SK-N-SH (cell line): ENCODE measurements at regions not wholly inside any gene's neighbourhood (a gene's known extent, or its start where the extent isn't known, plus 50 kb on each side); places are given as distances from the start of the nearest gene placed in this dataset.

Experiments
- CTCF ChIA-PET: fragments of 300-600, 350-600 bp; formaldehyde crosslinking; extraction: SDS; loops from one replicate; lab custom pipeline; 2021; lab: Yijun Ruan, JAX
- POLR2A ChIA-PET: fragments of 350-600 bp; sonication (Branson Sonifier 250); formaldehyde crosslinking; extraction: SDS; loops from one replicate; lab custom pipeline; 2020; ENCODE audit warnings: antibody characterized with exemption, inconsistent platforms; lab: Yijun Ruan, JAX
- DNase-seq: peaks from one replicate; pipeline ENCODE4 v3.0.0; 2012
- H2AFZ ChIP-seq: fragments of 200-600 bp; sonication (generic); 2 replicates; pipeline ENCODE4 v1.8.1; 2016; ENCODE audit warnings: antibody characterized with exemption, mild to moderate bottlenecking, low read depth
- H3F3A ChIP-seq: fragments of 200-600 bp; sonication (generic); replicated peaks from 2 replicates; pipeline ENCODE3; 2016; ENCODE audit warnings: antibody characterized with exemption, mild to moderate bottlenecking; ENCODE audit not compliant: insufficient read depth
- H3K27ac ChIP-seq, 2 experiments: fragments of 200-500 bp in 1 of 2; fragments of 200-600 bp in 1 of 2; sonication (Bioruptor generic) in 1 of 2; sonication (generic), shearing (Covaris generic) in 1 of 2; 2 replicates each; pipeline versions ENCODE4 v1.5.1 to v1.6.1; 2014 to 2016; ENCODE audit warnings: low read depth in 2 of 2, inconsistent platforms in 1 of 2, low read length in 1 of 2, mild to moderate bottlenecking in 1 of 2, mixed read lengths in 1 of 2
- H3K27me3 ChIP-seq: fragments of 200-600 bp; sonication (generic), shearing (Covaris generic); 2 replicates; pipeline ENCODE4 v1.6.1; 2016; ENCODE audit warnings: mixed run types; ENCODE audit not compliant: insufficient read depth
- H3K36me3 ChIP-seq, 2 experiments: fragments of 200-500 bp in 1 of 2; fragments of 200-600 bp in 1 of 2; sonication (Bioruptor generic) in 1 of 2; sonication (generic) in 1 of 2; replicated peaks in 1 of 2; 2 replicates each; pipeline versions ENCODE3 to v1.5.1; 2014 to 2016; ENCODE audit warnings: low read length in 1 of 2, mild to moderate bottlenecking in 1 of 2; ENCODE audit not compliant: insufficient read depth in 2 of 2, control insufficient read depth in 1 of 2
- H3K4me1 ChIP-seq, 2 experiments: fragments of 200-500 bp in 1 of 2; fragments of 200-600 bp in 1 of 2; sonication (Bioruptor generic) in 1 of 2; sonication (generic), shearing (Covaris generic) in 1 of 2; 2 replicates each; pipeline versions ENCODE4 v1.5.1 to v1.6.1; 2014 to 2016; ENCODE audit warnings: low read depth in 1 of 2, low read length in 1 of 2, mixed run types in 1 of 2; ENCODE audit not compliant: insufficient read depth in 2 of 2, control insufficient read depth in 1 of 2
- H3K4me2 ChIP-seq: fragments of 200-600 bp; sonication (generic), shearing (Covaris generic); 2 replicates; pipeline ENCODE4 v1.6.1; 2017; ENCODE audit warnings: mixed run types
- H3K4me3 ChIP-seq, 2 experiments: fragments of 200-500 bp in 1 of 2; fragments of 200-600 bp in 1 of 2; sonication (Bioruptor generic) in 1 of 2; sonication (generic), shearing (Covaris generic) in 1 of 2; 2 replicates each; pipeline versions ENCODE4 v1.5.1 to v1.8.1; 2014 to 2016; ENCODE audit warnings: low read depth in 2 of 2, inconsistent platforms in 1 of 2, low read length in 1 of 2, mild to moderate bottlenecking in 1 of 2, mixed read lengths in 1 of 2, moderate library complexity in 1 of 2
- H3K79me2 ChIP-seq: fragments of 200-600 bp; sonication (generic); 2 replicates; pipeline ENCODE4 v1.8.1; 2017; ENCODE audit warnings: mild to moderate bottlenecking; ENCODE audit not compliant: insufficient read depth
- H3K9ac ChIP-seq: fragments of 200-600 bp; sonication (generic); 2 replicates; pipeline ENCODE4 v1.6.1; 2017; ENCODE audit warnings: mixed run types
- H3K9me2 ChIP-seq: fragments of 200-600 bp; sonication (generic); 2 replicates; pipeline ENCODE4 v1.6.1; 2017; ENCODE audit warnings: mixed run types
- H3K9me3 ChIP-seq: fragments of 200-600 bp; sonication (generic); 2 replicates; pipeline ENCODE4 v1.6.1; 2017; ENCODE audit warnings: mixed run types, mild to moderate bottlenecking, moderate library complexity
- H4K20me1 ChIP-seq: fragments of 200-600 bp; sonication (generic); 2 replicates; pipeline ENCODE4 v1.6.1; 2017; ENCODE audit warnings: mild to moderate bottlenecking, mixed run types; ENCODE audit not compliant: insufficient read depth
- EZH2phosphoT487 ChIP-seq: fragments of 200-600 bp; sonication (generic); IDR thresholded peaks from 2 replicates; pipeline ENCODE4 v1.6.1; 2017; ENCODE audit warnings: low read depth, mixed run types, mild to moderate bottlenecking, antibody characterized with exemption, moderate library complexity, borderline replicate concordance
- FOXM1 ChIP-seq: IDR thresholded peaks from 2 replicates; pipeline ENCODE4 v1.4.0; 2012; ENCODE audit warnings: low read depth, mild to moderate bottlenecking
- MAX ChIP-seq: IDR thresholded peaks from 2 replicates; pipeline ENCODE4 v1.4.0; 2012; ENCODE audit warnings: low read depth
- MEF2A ChIP-seq: IDR thresholded peaks from 2 replicates; pipeline ENCODE4 v1.4.0; 2012; ENCODE audit warnings: low read depth, borderline replicate concordance
- NFIC ChIP-seq: IDR thresholded peaks from 2 replicates; pipeline ENCODE4 v1.4.0; 2012; ENCODE audit warnings: borderline replicate concordance
- POLR2AphosphoS5 ChIP-seq: IDR thresholded peaks from 2 replicates; pipeline ENCODE4 v1.6.1; 2012; ENCODE audit warnings: low read depth, low read length
- ZBTB33 ChIP-seq: IDR thresholded peaks from 2 replicates; pipeline ENCODE4 v1.4.0; 2012; ENCODE audit warnings: low read depth, borderline replicate concordance
- WGBS: methylation state at CpG from one replicate; pipeline ENCODE4 v1.1.6; 2017; ENCODE audit warnings: low lambda C conversion rate; 5-methylcytosine and 5-hydroxymethylcytosine counted together
- TF ChIP-seq, protein P1 (sequence below): fragments of 150-350 bp; IDR thresholded peaks from 2 replicates; pipeline ENCODE4 v1.6.1; 2017; ENCODE audit warnings: antibody characterized with exemption, low read length, low read depth, borderline replicate concordance

DNA sequence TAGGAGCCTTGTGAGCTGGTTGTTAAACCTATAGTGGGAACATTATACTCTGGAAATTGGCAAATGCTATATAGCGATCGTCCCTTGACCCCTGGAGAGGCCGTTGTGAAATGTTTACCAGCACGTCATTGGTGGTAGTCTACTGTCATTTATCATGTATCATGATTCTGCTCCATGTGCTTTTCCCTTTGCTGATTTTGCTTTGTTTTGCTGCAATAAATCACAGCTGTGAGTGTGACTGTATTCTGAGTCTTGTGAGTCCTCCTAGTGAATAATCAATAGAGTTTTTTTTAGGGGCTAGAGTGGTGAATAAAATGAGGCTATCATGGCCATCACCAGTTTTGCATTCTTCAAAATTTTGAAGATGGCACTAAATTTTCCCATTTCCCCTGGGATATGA, 189.1 kb downstream of the HRH4 start (continued):
- no peak for TF ChIP-seq EZH2phosphoT487
- TF ChIP-seq, all 33 proteins: peak for 0

DNA sequence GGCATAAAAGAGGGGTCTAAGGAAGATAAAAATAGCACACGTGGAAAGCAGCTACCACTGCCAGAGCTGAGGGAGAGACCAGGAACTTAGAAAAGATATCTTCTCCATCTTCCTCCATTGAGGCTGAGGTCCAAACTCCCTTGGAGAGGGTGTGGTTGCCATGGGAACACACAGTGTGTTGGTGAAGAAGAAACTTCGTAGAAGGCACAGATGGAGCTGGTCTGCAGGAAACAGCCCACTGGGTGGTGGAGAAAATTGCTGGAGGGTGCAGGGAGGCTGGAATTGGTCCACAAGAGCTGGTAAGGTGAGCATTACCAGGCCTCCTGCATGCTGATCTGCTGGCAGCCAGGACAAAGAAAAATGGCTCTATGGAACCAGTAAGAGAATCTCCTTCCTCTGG, 191.0 kb downstream of the HRH4 start:
- H3K4me1 ChIP-seq, result no peaks in the 10 kb centered on the region
- no peaks in the 10 kb centered on the region for H3K9me3 ChIP-seq
- ChIA-PET CTCF (interaction anchor here (1.1 kb wide), 1 partner anchor 21 kb away, joined by 4 read pairs; no protein-coding TSS in a partner anchor), POLR2A (no interaction called here)
- H3K27me3 ChIP-seq, result no peaks in the 10 kb centered on the region
- no peak overlapping the region for H3K4me3 ChIP-seq
- no peak overlapping the region for H3K9ac ChIP-seq
- no peaks in the 10 kb centered on the region for H3F3A ChIP-seq
- no peaks in the 10 kb centered on the region for H3K36me3 ChIP-seq
- H2AFZ ChIP-seq, result no peak overlapping the region
- DNase-seq, result no peak
- no peak overlapping the region for H3K4me2 ChIP-seq
- H4K20me1 ChIP-seq, result no peaks in the 10 kb centered on the region
- no peak for TF ChIP-seq MEF2A
- TF ChIP-seq NFIC, result no peak
- TF ChIP-seq MAX, result no peak
- no peak for TF ChIP-seq ZBTB33
- TF ChIP-seq, protein P1, sequence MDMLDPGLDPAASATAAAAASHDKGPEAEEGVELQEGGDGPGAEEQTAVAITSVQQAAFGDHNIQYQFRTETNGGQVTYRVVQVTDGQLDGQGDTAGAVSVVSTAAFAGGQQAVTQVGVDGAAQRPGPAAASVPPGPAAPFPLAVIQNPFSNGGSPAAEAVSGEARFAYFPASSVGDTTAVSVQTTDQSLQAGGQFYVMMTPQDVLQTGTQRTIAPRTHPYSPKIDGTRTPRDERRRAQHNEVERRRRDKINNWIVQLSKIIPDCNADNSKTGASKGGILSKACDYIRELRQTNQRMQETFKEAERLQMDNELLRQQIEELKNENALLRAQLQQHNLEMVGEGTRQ, result no peak
- no peak for TF ChIP-seq POLR2AphosphoS5
- no peaks in the 10 kb centered on the region for H3K9me2 ChIP-seq
- no peak overlapping the region for H3K27ac ChIP-seq
- no peaks in the 10 kb centered on the region for H3K79me2 ChIP-seq
- WGBS, result 10% methylated on average over 2 of the region's 2 CpGs

GRCh38 chr18:24656050-24656449, 195.6 kb downstream of the HRH4 start:
- H3K36me3 ChIP-seq, result no peaks in the 10 kb centered on the region
- ChIA-PET CTCF (interaction anchor here (2.0 to 2.1 kb wide), 2 partner anchors 16 to 56 kb away, joined by 7 to 9 read pairs; no protein-coding TSS in a partner anchor), POLR2A (no interaction called here)
- no peaks in the 10 kb centered on the region for H3K9me2 ChIP-seq
- no peaks in the 10 kb centered on the region for H3K79me2 ChIP-seq
- no peak overlapping the region for H2AFZ ChIP-seq
- no peak overlapping the region for H3K4me3 ChIP-seq
- no peaks in the 10 kb centered on the region for H3K9me3 ChIP-seq
- H3K4me1 ChIP-seq, result peaks cover 0 to 11% of the 10 kb centered on the region in 2 experiments; a peak in 1 of 4 replicates
- 29% methylated on average over 4 of the region's 4 CpGs for WGBS
- no peak overlapping the region for H3K4me2 ChIP-seq
- H3F3A ChIP-seq, result no peaks in the 10 kb centered on the region
- no peaks in the 10 kb centered on the region for H4K20me1 ChIP-seq
- H3K27me3 ChIP-seq, result no peaks in the 10 kb centered on the region
- no peak for TF ChIP-seq FOXM1
- no peak overlapping the region for H3K9ac ChIP-seq
- H3K27ac ChIP-seq, result no peak overlapping the region
- no peak for DNase-seq
